ENCODE measurements at regions not wholly inside any gene's neighbourhood (a gene's known extent, or its start where the extent isn't known, plus 50 kb on each side); places are given as distances from the start of the nearest gene placed in this dataset.

DNA sequence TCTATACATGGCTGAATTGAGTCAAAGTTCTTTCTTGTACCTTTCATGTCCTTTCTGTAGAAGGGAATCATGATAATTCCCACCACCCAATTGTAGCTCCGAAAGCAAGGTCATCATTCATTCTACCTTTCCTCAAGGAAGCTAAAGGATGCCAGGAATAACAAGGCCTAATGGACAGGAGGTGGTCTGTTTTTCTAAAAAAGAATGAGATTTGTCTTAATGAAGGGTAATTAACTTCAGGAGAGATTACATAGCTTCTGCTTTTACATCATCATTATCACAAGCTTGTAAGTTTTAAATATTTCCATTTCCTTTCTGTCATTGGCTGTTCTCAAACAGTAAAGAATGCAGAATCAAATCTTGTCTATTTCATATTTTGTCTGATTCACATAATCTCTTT, 249.5 kb upstream of the SORCS1 start:
- no peaks in the 10 kb centered on the region for H3K4me1 ChIP-seq (ENCODE audit: control insufficient read depth, insufficient read depth, low read length)
- H3K36me3 ChIP-seq (ENCODE audit: control insufficient read depth in 2 of 2, insufficient read depth in 2 of 2, low read length in 2 of 2), result no peaks in the 10 kb centered on the region
- no peaks in the 10 kb centered on the region for H3K27me3 ChIP-seq (ENCODE audit: control insufficient read depth in 1 of 2, insufficient read depth in 2 of 2, low read length in 2 of 2)
- no peak overlapping the region for H3K9ac ChIP-seq (ENCODE audit: low read length in 2 of 2)
- no peak overlapping the region for H3K4me3 ChIP-seq (ENCODE audit: low read length in 2 of 2)
- no peak overlapping the region for H3K27ac ChIP-seq (ENCODE audit: low read length)
- no peaks in the 10 kb centered on the region for H3K9me3 ChIP-seq (ENCODE audit: control insufficient read depth in 2 of 2, low read length in 2 of 2)

DNA sequence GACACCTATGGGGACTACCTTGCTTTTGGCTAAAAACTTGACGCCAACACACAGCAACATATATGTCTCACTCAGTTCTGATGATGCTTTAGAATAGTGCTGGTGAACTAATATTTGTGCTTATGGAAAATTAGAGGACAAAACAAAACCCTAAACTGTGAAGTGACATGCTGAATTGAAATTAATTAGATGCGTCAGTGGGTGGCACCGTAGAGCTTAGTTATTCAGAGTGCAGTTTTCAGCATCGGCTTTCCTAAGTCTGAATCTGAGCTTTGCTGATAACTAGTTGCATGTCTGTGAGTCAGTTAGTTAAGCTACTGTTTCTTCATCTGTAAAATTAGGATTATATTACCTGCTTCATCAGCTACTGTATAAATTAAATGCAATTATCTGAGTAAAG, 245.0 kb upstream of the SORCS1 start:
- Histone ChIP-seq H3K27ac (ENCODE audit: low read length) (no peak overlapping the region), H3K27me3 (ENCODE audit: control insufficient read depth in 1 of 2, insufficient read depth in 2 of 2, low read length in 2 of 2) (no peaks in the 10 kb centered on the region), H3K36me3 (ENCODE audit: control insufficient read depth in 2 of 2, insufficient read depth in 2 of 2, low read length in 2 of 2) (no peaks in the 10 kb centered on the region), H3K4me3 (ENCODE audit: low read length in 2 of 2) (no peak overlapping the region), H3K4me1 (ENCODE audit: control insufficient read depth, insufficient read depth, low read length) (no peaks in the 10 kb centered on the region), H3K9me3 (ENCODE audit: control insufficient read depth in 2 of 2, low read length in 2 of 2) (no peaks in the 10 kb centered on the region), H3K9ac (ENCODE audit: low read length in 2 of 2) (no peak overlapping the region)

DNA sequence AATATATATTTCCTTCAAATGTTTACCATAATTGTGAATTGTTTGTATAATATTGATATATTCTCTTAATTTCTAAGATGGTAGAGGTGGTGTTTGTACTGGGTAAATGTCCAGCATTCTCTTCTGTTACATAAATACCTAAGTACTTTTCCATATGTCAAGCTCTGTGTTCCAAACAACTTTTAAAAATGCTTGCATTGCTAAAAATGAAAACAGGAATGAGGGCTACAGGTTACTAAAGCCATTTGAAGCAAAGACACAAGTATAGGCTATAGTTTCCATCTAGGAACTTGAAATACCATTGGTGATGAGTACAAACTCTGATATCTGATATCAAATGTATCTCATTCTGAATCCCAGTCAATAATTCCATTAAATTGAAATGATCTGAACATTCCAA, 233.6 kb upstream of the SORCS1 start:
- no peak overlapping the region for H3K27ac ChIP-seq (ENCODE audit: low read length)
- H3K4me1 ChIP-seq (ENCODE audit: control insufficient read depth, insufficient read depth, low read length), result no peaks in the 10 kb centered on the region
- H3K4me3 ChIP-seq (ENCODE audit: low read length in 2 of 2), result no peak overlapping the region
- no peaks in the 10 kb centered on the region for H3K36me3 ChIP-seq (ENCODE audit: control insufficient read depth in 2 of 2, insufficient read depth in 2 of 2, low read length in 2 of 2)
- no peaks in the 10 kb centered on the region for H3K27me3 ChIP-seq (ENCODE audit: control insufficient read depth in 1 of 2, insufficient read depth in 2 of 2, low read length in 2 of 2)
- no peak overlapping the region for H3K9ac ChIP-seq (ENCODE audit: low read length in 2 of 2)
- no peaks in the 10 kb centered on the region for H3K9me3 ChIP-seq (ENCODE audit: control insufficient read depth in 2 of 2, low read length in 2 of 2)

DNA sequence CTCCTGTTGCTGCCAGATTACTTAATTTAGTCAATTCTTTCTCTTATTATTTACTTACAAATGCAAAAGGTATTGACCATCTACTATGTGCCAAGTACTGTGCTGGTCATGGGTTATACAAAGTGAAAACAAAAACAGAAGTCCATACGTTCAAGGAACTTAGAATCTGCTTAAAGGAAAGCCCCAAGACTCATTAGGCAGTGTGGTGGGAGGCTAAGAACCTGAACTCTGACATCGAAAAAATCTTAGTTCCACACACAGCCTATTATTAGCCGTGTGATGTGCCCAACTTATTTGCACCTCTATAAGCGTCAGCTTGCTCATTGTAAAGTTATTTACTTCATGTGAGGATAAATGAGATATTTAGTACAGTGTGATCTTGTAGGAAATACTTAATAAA, 227.4 kb upstream of the SORCS1 start:
- no peaks in the 10 kb centered on the region for H3K9me3 ChIP-seq (ENCODE audit: control insufficient read depth in 2 of 2, low read length in 2 of 2)
- H3K27me3 ChIP-seq (ENCODE audit: control insufficient read depth in 1 of 2, insufficient read depth in 2 of 2, low read length in 2 of 2), result no peaks in the 10 kb centered on the region
- no peaks in the 10 kb centered on the region for H3K36me3 ChIP-seq (ENCODE audit: control insufficient read depth in 2 of 2, insufficient read depth in 2 of 2, low read length in 2 of 2)
- no peak overlapping the region for H3K4me3 ChIP-seq (ENCODE audit: low read length in 2 of 2)
- no peak overlapping the region for H3K9ac ChIP-seq (ENCODE audit: low read length in 2 of 2)
- no peak overlapping the region for H3K27ac ChIP-seq (ENCODE audit: low read length)
- no peaks in the 10 kb centered on the region for H3K4me1 ChIP-seq (ENCODE audit: control insufficient read depth, insufficient read depth, low read length)

DNA sequence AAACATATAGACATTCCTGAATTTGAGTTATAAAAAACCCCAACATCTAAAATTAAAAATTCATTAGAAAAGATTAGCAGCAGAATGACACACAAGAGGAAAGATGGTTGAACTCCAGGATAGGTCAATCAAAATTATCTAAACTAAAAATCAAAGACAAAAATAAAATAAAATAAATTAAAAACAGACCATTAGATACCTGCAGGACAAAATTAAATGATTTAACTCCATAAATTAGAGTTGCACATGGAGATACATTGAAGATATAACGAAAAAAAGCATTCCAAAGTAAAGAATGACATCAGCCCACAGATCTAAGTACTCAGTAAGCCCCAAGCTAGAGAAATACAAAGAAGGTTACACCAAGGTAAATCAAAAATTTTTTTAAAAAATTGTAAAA, 226.1 kb upstream of the SORCS1 start:
- no peaks in the 10 kb centered on the region for H3K9me3 ChIP-seq (ENCODE audit: control insufficient read depth in 2 of 2, low read length in 2 of 2)
- no peaks in the 10 kb centered on the region for H3K27me3 ChIP-seq (ENCODE audit: control insufficient read depth in 1 of 2, insufficient read depth in 2 of 2, low read length in 2 of 2)

DNA sequence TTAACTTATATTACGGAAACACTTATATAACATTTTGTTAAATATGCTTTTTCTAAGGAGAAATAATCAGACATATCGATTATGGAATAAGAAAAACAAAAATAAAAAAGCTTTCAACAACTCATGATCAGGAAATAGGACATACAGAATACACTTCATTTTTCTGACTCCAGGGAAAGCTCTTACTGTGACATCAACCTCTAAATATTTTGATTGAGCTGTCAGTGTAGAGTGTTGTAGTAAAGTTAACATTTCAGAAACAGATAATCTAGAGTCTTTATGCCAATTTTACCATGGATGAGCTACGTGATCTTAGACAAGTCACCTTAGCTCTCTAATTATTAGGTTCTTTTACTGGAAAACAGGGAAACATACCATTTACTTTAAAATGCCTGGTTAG, 218.9 kb upstream of the SORCS1 start:
- Histone ChIP-seq H3K4me3 (ENCODE audit: low read length in 2 of 2) (no peak overlapping the region), H3K27me3 (ENCODE audit: control insufficient read depth in 1 of 2, insufficient read depth in 2 of 2, low read length in 2 of 2) (no peaks in the 10 kb centered on the region), H3K27ac (ENCODE audit: low read length) (no peak overlapping the region), H3K36me3 (ENCODE audit: control insufficient read depth in 2 of 2, insufficient read depth in 2 of 2, low read length in 2 of 2) (no peaks in the 10 kb centered on the region), H3K9ac (ENCODE audit: low read length in 2 of 2) (no peak overlapping the region), H3K4me1 (ENCODE audit: control insufficient read depth, insufficient read depth, low read length) (no peaks in the 10 kb centered on the region), H3K9me3 (ENCODE audit: control insufficient read depth in 2 of 2, low read length in 2 of 2) (no peaks in the 10 kb centered on the region)

More for the DNA sequence above, 226.1 kb upstream of the SORCS1 start:
- H3K36me3 ChIP-seq (ENCODE audit: control insufficient read depth in 2 of 2, insufficient read depth in 2 of 2, low read length in 2 of 2), result no peaks in the 10 kb centered on the region
- H3K27ac ChIP-seq (ENCODE audit: low read length), result no peak overlapping the region
- no peak overlapping the region for H3K4me3 ChIP-seq (ENCODE audit: low read length in 2 of 2)
- H3K9ac ChIP-seq (ENCODE audit: low read length in 2 of 2), result no peak overlapping the region
- no peaks in the 10 kb centered on the region for H3K4me1 ChIP-seq (ENCODE audit: control insufficient read depth, insufficient read depth, low read length)

DNA sequence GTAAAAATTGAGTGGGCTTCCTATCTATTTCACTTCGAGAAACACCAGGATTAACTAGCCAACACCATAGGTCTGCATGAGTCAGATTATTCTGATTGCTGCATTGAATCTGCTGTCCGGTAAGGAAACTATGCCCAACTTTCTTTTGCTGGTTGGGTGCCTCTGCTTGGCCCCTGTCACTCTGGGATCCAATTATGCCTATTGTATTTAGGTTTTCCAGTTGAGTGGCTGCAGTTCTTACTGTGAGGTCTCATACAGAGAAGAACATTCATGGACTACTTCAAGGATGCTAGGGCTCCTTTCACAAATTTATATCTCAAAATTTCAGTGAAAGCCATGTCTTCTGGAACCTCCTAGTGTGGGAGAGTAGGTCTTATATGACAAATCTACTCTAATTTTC, 215.1 kb upstream of the SORCS1 start:
- Histone ChIP-seq H3K4me1 (ENCODE audit: control insufficient read depth, insufficient read depth, low read length) (no peaks in the 10 kb centered on the region), H3K4me3 (ENCODE audit: low read length in 2 of 2) (no peak overlapping the region), H3K9me3 (ENCODE audit: control insufficient read depth in 2 of 2, low read length in 2 of 2) (no peaks in the 10 kb centered on the region), H3K27ac (ENCODE audit: low read length) (no peak overlapping the region), H3K36me3 (ENCODE audit: control insufficient read depth in 2 of 2, insufficient read depth in 2 of 2, low read length in 2 of 2) (no peaks in the 10 kb centered on the region), H3K27me3 (ENCODE audit: control insufficient read depth in 1 of 2, insufficient read depth in 2 of 2, low read length in 2 of 2) (no peaks in the 10 kb centered on the region), H3K9ac (ENCODE audit: low read length in 2 of 2) (no peak overlapping the region)

DNA sequence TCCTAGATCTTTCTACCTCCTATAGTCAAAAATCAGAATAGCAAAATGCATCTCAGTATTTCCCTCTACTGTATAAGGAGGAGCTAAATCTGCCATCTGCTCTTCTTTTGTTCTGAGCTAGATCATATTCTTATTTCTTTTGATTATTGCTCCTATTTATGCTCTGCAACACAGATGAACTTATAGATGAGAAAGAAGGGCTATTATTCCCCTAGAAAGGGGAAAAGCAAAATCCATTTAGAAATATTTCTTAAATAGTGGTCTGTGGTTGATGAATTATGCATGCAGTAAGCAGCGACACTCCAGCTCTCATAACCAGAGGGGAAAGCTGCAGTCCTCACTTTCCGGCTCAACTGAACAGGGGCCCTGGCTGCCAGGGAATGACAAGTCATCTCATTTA, 207.3 kb upstream of the SORCS1 start:
- Histone ChIP-seq H3K4me3 (ENCODE audit: low read length in 2 of 2) (no peak overlapping the region), H3K36me3 (ENCODE audit: control insufficient read depth in 2 of 2, insufficient read depth in 2 of 2, low read length in 2 of 2) (no peaks in the 10 kb centered on the region), H3K9me3 (ENCODE audit: control insufficient read depth in 2 of 2, low read length in 2 of 2) (no peaks in the 10 kb centered on the region), H3K27me3 (ENCODE audit: control insufficient read depth in 1 of 2, insufficient read depth in 2 of 2, low read length in 2 of 2) (no peaks in the 10 kb centered on the region), H3K4me1 (ENCODE audit: control insufficient read depth, insufficient read depth, low read length) (no peaks in the 10 kb centered on the region), H3K27ac (ENCODE audit: low read length) (no peak overlapping the region), H3K9ac (ENCODE audit: low read length in 2 of 2) (no peak overlapping the region)

DNA sequence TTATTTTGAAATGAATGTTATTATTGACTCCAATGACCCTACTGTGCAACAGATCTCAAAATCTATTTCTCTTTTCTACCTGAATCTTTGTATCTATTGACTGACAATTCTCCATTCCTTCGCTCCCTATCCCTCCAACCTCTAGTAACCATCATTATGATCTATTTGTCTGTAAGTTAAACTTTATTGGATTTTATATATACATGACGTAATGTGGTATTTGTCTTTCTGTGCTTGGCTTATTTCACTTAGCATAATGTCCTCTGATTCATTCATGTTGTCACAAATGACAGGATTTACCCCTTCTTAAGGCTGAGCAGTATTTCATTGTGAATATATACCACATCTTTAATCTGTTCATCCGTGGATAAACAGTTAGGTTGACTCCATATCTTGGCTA, 200.4 kb upstream of the SORCS1 start:
- H3K27ac ChIP-seq (ENCODE audit: low read length), result no peak overlapping the region
- H3K4me3 ChIP-seq (ENCODE audit: low read length in 2 of 2), result no peak overlapping the region
- H3K36me3 ChIP-seq (ENCODE audit: control insufficient read depth in 2 of 2, insufficient read depth in 2 of 2, low read length in 2 of 2), result no peaks in the 10 kb centered on the region
- no peaks in the 10 kb centered on the region for H3K4me1 ChIP-seq (ENCODE audit: control insufficient read depth, insufficient read depth, low read length)
- H3K9ac ChIP-seq (ENCODE audit: low read length in 2 of 2), result no peak overlapping the region
- no peaks in the 10 kb centered on the region for H3K27me3 ChIP-seq (ENCODE audit: control insufficient read depth in 1 of 2, insufficient read depth in 2 of 2, low read length in 2 of 2)
- H3K9me3 ChIP-seq (ENCODE audit: control insufficient read depth in 2 of 2, low read length in 2 of 2), result no peaks in the 10 kb centered on the region

DNA sequence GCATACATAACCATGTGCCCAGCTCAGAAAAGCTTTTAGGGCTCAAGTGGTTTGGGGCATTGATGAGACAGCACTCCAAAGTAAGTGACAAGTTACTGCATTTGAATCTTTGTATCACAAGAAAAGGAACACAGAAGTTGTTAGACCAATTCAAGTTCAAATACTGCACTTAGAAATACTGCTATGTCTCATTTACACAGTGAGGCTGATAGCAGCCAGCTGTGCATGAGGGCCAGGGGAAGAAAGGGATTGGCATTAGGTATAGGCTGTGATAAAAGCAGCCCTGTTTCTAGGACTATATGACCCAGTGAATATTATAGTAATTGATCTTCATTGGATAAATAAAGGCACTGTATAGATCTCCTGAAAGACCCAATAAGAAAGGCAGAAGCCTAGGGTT, 197.8 kb upstream of the SORCS1 start:
- H3K4me1 ChIP-seq (ENCODE audit: control insufficient read depth, insufficient read depth, low read length), result no peaks in the 10 kb centered on the region
- H3K4me3 ChIP-seq (ENCODE audit: low read length in 2 of 2), result no peak overlapping the region
- H3K9me3 ChIP-seq (ENCODE audit: control insufficient read depth in 2 of 2, low read length in 2 of 2), result no peaks in the 10 kb centered on the region
- H3K27me3 ChIP-seq (ENCODE audit: control insufficient read depth in 1 of 2, insufficient read depth in 2 of 2, low read length in 2 of 2), result no peaks in the 10 kb centered on the region
- H3K27ac ChIP-seq (ENCODE audit: low read length), result no peak overlapping the region
- no peak overlapping the region for H3K9ac ChIP-seq (ENCODE audit: low read length in 2 of 2)
- H3K36me3 ChIP-seq (ENCODE audit: control insufficient read depth in 2 of 2, insufficient read depth in 2 of 2, low read length in 2 of 2), result no peaks in the 10 kb centered on the region

DNA sequence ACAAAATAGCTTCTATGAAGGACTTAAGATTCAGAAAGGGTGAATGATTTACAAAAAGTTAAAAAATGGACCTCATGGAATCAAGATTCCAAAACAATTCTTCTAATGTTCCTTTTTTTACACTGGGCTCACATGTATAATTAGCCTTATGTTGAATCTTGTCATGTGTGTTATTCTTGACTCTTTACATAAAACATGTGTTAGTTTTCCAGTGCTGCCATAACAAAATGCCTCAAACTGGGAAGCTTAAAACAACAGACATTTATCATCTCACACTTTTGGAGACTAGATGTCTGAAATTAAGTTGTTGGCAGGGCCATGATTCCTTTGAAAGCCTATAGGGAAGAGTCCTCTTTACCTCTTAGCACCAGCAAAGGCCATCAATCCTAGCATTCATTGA, 192.5 kb upstream of the SORCS1 start:
- H3K4me3 ChIP-seq (ENCODE audit: low read length in 2 of 2), result no peak overlapping the region
- H3K27ac ChIP-seq (ENCODE audit: low read length), result no peak overlapping the region
- H3K36me3 ChIP-seq (ENCODE audit: control insufficient read depth in 2 of 2, insufficient read depth in 2 of 2, low read length in 2 of 2), result no peaks in the 10 kb centered on the region
- no peaks in the 10 kb centered on the region for H3K9me3 ChIP-seq (ENCODE audit: control insufficient read depth in 2 of 2, low read length in 2 of 2)
- no peak overlapping the region for H3K9ac ChIP-seq (ENCODE audit: low read length in 2 of 2)
- H3K27me3 ChIP-seq (ENCODE audit: control insufficient read depth in 1 of 2, insufficient read depth in 2 of 2, low read length in 2 of 2), result no peaks in the 10 kb centered on the region
- H3K4me1 ChIP-seq (ENCODE audit: control insufficient read depth, insufficient read depth, low read length), result no peaks in the 10 kb centered on the region

DNA sequence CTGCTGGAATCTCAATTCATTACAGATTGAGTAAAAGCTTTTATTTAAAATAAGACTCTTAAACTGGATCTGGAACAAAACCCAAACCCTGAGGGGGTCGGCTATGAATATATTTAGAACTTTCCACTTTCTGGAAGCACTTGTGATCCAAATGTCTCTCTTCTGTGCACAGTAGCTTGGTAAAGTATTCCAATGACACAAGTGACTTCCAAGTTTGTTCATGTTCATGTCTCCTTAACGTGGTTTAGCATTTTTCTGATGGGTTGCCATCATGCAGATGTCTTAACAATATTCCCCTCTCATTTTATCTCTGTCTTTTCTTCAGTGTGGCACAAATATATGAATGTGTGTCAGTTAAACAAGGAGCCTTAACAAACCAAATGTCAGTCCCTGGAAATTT, 191.9 kb upstream of the SORCS1 start:
- Histone ChIP-seq H3K9me3 (ENCODE audit: control insufficient read depth in 2 of 2, low read length in 2 of 2) (no peaks in the 10 kb centered on the region), H3K9ac (ENCODE audit: low read length in 2 of 2) (no peak overlapping the region), H3K4me3 (ENCODE audit: low read length in 2 of 2) (no peak overlapping the region), H3K27me3 (ENCODE audit: control insufficient read depth in 1 of 2, insufficient read depth in 2 of 2, low read length in 2 of 2) (no peaks in the 10 kb centered on the region), H3K4me1 (ENCODE audit: control insufficient read depth, insufficient read depth, low read length) (no peaks in the 10 kb centered on the region), H3K36me3 (ENCODE audit: control insufficient read depth in 2 of 2, insufficient read depth in 2 of 2, low read length in 2 of 2) (no peaks in the 10 kb centered on the region), H3K27ac (ENCODE audit: low read length) (no peak overlapping the region)

Data from stomach smooth muscle (tissue), 2 donors.